ENCODE measurements at regions not wholly inside any gene's neighbourhood (a gene's known extent, or its start where the extent isn't known, plus 50 kb on each side); places are given as distances from the start of the nearest gene placed in this dataset.

DNA sequence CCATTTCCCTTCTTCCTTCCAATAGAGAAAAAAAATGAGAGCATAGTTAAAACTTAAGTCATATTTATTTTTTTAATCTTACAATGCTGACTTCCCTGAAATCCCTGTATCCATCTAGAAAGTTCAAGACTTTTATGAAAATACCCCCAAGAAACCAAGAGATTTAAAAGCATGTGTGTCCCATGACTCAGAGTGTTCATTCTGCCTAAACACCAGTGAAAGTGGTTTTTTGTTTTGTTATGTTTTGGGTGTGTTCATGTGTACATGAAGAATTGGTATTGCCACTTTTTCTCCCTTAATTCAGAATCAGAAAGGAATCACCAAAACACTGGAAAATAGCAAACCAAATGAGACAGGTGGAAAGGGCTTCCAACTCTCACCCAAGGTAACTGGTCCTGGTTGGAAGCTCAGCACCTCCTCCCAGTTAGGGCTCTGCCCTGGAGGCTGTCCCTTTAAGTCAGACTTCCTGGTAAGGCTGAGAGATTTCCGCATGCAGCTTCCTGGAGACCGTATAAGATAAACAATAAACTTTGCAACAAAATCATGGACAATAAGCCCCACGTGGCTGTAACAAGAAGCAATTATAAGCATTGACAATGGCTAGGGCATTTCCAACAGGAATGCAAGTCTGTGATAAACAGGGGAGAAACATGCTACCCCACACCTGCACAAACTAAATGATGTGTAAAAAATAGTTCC lies 121.9 kb upstream of the ARHGEF3 start:
- DNase-seq: no peak

DNA sequence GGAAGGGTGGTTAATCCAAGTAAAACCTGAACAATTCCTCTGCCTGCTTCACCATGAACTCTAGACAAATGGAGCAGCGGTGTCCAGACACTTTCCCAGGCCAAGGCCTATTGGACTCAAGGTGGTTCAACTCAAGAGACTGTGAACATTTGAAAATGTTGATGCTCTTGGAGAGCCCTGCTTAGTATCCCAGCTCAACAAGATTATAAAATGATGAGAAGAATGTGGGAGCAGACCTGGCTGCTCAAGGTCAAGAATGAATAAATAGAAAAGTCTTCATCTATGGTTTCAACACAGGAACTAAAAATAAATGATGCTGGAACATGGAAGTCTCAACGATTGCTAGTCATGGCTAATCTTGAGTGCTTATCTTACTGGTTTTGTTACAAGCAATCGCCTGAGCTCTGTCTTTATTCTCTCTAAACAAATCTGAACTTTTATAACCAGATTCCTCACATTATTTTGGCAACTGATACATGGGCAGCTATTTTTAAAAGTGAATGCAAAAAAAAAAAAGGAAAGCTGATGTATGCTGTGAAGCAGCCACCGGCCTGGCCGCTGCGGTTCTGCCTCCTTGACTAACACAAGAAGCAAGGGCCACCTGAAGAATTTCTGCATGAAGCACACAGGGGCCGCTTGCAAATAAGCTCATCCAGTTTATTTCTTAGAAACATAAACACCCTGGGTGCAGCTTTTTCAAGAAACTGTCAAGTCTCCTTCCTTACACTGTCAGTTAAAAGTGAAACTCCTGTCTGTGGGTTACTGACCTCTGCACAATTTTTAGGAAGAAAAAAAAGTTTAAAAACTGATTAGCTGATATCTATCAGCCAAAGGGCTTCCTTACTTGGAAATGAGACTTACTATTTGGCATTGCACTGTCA lies 120.1 kb upstream of the ARHGEF3 start:
- DNase-seq: no peak

DNA sequence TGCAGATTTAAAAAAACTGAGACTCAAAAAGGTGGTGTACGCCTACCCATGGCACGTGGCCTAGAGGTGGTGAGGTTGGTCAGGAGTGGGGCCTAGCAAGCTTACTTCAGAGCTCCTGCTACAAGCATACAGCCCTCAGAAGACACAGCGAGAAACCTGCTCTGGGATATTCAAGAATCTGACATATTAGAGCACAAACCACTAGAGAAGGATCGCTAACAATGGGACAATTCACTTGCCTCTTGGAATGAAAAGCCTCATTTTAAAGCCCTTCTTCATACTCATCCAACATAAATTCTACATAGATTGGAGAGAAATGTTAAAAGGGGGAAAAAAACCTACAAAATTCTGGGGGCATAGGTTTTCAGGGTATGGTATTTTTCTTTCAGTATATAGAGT lies 118.0 kb upstream of the ARHGEF3 start:
- DNase-seq: no peak

DNA sequence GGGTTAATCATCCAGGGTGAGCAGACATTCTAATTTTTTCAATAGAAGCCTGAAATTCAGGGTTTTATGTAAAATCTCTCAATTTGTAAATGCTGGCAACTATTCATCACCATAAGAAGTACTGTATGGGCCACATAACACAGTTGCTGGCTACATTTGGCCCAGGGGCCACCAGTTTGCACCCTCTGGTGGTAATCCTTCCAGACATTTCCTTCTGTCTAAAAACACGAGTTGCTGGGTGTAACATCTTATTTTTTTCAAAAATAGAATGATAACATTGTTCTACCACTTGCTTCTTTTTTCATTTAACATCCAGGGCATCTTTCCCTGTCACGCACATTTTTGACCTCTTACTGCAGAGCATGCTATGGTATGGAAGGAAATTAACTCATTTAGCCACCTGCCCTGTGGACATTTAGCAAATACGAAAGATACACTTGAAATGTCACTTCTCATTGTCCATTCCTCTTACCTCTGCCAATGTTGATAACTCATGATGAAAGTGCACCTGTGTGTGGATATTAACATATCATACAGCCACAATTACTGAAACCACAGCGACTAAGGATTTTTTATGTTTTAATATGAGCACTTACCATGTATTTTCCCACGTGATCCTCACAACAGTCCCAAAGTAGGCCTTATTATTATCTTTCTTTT lies 117.5 kb upstream of the ARHGEF3 start:
- DNase-seq: no peak

DNA sequence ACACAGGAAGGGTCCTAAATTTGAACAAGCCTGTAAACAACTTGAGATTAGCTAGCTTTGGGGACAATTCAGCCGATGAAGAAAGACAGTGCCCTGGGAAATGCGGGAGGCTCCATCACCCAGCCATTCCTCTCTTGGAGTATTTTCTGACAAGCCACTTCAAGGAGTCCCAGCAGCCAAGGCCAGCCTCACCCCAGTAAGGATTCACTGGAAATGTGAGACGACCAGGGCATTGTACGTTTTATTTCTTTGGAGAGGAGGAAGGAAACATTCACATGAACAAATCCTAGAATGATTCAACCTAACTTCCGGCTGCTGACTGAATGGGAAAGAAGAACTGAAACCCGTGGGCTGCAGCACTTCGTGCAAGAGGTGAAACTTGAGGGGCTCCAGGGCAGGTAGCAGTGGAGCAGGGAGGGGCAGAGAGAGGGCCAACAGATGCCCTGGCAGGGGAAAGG lies 116.4 kb upstream of the ARHGEF3 start:
- DNase-seq: no peak

DNA sequence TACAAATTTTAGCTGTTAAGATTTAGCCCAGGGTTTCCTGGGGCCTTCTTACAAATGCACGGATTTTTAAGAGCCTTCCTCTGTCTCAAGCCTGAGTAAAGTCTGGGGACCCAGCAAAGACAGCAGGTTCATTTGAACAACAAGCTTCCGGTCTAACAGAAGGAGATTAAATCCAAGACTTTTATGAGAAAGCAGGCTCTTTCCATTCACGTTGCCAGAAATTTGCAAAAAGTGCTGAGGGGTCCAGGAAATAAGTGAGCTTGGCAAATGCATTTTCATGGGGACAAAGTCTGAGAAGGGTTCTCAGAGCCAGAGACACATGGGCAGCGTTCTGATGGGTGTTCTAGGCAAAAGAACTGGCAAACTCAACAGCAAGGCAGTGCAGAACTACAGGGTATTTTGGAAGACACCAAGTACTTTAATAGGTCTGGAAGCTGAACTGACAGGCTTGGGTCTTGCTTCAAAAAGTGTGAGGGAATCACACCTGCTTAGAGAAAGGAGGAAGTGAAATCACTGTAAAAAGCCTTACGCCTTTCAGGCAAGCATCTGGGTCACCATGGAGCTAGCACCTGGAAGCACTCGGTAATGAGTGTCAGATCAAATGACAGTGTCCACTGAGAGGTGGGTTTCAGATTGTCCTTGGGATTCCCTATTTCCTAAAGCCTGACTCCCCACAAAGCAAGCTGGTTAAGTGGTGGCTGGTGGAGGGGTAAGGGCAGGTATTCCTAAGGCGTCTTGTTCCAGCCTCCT lies 115.8 kb upstream of the ARHGEF3 start:
- no peak for DNase-seq

DNA sequence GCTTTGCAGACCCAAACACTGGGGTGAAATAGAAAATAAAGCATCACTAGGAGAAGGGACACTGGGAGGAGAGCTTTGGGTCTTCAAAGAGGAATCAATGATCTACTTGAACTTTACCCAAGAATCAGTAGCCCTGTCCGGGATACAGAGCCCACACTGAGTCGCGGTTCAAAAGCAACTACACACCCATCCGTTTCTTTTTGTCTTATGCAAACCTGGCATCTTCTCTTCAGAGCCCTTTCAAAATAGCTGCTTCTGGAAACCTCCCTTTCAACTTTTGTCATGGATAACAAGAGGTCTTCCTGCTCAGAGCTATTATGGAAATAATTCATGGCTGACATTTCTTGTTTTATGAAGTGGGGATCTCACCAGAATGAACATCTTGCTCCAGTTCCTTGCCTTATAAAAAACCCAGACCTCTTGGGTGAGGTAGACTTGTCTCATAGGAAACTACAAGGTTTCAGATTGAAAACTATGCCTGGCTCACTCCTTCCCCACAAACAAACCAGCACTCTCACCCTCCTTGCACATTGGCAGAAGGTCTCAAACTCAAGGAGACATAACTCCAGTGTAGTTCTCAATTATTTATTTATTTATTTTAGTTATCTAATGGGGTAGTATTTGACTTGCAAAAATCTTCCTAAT lies 115.1 kb upstream of the ARHGEF3 start:
- DNase-seq: no peak

DNA sequence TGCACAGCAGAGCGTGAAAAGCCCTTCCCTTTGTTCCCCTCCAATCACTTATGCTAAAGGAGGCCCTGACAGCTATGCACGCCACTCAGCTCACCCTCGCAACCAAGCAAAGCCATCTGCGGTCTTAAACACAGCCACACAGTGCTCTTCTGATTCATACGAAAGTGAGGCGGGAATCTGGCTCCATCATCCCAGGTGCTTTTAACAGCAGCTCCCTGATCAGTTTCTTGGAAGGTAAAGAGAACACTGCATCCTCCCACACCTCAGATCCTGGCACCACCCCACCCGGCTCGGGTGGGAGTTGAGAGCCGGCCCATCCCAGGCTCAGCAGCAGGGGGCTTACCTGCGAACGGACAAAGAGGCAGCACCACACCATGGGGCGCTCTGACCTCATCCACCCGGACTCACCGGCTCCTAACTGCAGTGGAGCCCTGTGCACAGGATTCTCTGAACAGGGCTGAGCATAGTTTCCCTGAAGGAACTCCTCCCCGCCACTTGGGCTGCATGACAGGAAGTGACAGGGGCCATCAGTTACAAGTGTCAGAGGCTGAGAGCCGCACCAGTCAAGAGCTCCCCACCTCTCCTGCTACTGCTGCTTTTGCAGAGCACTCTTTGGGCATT lies 114.3 kb upstream of the ARHGEF3 start:
- DNase-seq: peak; percentile 78

DNA sequence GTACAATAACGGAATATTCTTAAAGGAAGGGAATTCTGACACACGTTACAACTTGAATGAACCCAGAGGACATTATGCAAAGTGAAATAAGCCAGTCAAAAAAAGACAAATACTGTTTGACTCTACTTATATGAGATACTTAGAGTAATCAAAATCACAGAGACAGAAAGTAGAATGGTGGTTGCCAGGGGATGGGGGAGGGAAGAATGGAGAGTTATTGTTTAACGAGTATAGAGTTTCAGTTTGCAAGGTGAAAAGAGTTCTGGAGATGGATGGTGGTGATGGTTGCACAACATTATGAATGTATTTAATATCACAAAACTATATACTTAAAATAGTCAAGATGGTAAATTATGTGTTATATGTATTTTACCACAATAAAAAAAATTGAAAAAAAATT lies 112.9 kb upstream of the ARHGEF3 start:
- no peak for DNase-seq

DNA sequence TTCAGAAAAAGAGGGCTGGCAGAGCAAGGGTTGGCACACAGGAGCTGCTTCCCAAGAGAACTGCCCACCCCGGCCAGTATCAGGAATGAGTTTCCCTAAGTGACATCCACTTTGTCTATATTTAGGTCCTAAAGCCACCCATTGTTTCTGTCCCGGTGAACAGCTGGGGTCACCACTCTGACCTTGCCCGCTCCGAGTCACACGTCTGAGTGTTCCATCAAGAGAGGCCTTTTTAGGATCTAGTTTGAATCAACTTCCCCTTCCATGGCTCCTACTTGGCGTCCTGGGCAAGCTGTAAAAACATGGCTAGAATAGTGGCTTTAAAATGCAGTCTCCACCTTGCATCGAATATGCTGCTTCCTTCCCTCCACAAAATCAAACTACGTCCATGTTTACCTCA lies 109.6 kb upstream of the ARHGEF3 start:
- DNase-seq: no peak

DNA sequence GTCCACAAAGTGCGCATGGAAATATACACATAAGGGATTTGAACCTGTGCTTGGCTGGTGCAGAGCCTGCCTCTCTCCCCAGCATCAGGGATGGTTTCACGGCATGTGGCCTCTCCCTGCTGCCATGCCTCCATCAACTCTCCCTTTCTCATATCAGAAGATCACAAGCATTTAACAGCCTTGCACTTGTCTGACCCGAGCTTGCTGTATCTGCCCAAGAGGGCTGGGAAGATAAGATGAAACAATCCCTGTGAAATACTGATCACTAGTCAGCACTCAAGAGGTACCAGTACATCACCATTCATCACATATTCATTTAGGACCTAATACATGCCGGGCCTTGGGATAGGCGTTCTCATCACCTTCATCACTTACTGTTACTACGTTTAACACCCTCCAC lies 107.6 kb upstream of the ARHGEF3 start:
- no peak for DNase-seq

DNA sequence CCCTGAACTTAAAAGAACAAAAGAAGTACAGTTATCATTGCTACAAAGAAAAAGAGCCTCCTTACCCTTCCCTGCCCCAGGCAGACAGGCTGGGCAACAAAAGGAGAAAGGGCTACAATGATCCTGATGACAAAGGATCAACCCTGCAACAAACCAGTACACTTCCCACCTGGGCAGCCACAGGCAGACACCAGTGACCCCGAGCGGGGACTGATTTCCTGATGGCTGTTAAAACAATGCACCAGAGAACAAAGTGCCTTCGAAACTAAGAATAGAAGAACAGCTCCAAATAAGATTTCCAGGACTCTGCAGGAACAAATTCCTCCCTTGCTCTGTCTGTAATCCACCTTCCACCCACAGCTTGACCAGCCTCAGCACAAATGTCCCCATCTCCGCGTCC lies 106.3 kb upstream of the ARHGEF3 start:
- no peak for DNase-seq

DNA sequence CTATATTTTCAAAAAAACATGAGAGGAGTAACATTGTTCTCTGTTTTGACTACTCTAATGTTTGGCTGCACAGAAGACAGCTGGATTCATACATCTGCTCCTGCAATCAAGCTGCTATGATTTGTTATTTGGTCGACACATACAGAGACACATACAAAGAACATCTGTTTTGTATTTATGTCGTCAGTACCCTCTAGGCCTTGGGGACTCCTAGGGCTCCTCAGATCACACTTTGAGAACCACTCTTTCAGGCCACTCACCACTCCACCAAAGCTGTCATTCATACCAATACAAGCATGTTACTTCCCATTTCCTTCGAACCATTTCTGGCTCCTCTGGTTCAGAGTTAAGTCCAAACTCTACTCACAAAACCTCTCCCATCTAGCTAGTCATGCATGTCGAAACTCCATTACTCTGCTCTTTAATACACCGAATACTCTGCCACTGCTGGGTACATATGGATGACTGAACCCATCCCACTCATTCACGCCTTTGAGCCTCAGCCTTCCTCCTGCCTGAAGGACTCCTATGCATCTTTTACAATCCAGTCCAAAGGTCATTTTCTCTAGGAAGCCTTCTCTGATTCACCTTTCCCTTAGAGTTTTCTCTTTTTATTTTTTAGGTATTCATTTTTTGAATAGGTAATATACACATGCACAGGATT lies 102.9 kb upstream of the ARHGEF3 start:
- DNase-seq: no peak

DNA sequence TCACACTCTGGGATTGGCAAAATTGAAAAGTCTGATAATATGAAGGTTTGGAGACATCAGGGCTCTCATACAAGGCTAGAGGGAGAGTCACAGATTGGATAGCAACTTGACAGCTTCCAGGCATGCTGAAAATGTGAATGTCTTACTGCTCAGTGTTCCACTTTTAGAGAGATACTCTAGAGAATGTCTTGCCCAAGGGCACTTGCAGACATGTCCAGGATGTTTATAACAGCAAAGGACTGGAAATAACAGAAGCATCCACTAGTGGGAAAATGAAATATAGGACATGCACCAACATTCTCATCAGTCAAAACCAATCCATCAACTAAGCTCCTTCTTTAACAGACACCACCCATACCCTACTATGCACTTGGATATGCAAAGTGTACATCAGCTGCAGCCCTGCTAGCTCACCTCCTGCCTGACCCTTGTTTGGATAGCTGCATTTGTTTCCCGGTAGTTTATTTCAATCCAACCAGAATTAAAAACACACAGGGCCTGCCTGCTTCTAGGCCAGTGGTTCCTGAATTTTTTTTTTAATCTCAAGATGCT lies 101.6 kb upstream of the ARHGEF3 start:
- no peak for DNase-seq

DNA sequence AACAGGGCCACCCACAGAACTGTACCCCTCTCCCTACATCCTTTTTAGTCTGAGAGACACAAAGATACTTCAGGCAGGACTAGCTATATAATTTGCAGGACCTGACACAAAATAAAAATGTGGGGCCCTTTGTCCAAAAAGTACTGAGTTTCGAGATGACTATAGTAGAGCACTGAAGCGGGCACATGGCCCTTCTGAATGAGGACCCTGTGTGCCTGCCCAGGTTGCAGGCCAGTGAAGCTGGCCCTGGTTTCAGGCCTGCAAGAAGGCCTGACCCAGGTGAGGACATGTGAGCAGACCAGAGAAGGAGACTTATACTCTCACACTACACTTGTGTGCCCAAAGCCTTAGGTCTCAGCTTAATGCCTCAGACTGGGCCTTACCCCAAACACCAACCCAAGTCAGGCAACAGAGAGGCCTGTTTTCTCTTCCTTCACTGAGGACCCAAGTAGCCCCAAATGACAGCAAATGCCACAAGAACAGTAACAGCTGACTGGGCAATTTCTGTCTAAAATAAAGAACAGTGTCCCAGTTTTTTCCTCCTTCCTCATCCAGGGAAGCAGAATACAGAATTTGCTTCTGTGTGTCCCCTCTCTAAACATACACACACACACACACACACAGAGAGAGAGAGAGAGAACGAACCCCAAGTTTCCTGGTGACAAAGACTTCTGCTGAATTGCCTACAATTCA lies 100.9 kb upstream of the ARHGEF3 start:
- no peak for DNase-seq

DNA sequence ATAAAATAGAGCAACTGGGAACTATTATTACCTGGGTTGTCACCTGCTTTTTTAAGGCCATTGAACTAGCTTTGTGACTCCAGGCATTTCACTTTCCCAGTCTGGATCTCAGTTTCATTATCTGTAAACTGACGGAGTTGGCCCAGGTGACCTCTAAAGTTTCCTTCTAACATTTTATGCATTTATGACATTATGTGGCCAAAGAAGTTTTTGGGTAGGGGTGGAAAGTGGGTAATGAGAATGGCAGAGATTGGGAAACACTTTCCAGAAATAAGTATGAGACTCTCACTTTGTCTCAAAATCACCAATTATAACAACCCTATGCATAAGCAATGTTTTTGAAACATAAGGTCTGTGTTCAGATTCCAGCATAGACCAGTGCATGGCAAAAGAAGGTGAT lies 99.1 kb upstream of the ARHGEF3 start:
- no peak for DNase-seq

DNA sequence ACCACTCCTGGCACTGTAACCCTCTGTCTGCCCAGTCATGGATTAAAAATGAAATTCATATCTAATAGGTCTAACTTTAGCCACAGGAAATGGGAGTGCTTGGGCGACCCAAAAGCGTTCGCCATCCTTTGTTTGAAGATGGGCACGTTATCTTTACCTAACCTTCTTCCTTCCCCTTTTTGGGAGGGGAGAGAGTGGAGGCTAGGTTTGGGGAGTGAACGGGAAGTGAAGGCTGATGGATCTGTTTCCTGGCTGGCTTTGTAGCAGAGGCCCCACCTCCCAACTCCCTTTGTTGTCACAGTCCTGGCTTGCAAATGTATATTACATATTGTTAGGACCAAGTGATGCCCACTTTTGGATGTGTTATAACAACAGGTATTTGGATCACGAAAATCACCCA lies 98.1 kb upstream of the ARHGEF3 start:
- DNase-seq: peak; percentile 57

DNA sequence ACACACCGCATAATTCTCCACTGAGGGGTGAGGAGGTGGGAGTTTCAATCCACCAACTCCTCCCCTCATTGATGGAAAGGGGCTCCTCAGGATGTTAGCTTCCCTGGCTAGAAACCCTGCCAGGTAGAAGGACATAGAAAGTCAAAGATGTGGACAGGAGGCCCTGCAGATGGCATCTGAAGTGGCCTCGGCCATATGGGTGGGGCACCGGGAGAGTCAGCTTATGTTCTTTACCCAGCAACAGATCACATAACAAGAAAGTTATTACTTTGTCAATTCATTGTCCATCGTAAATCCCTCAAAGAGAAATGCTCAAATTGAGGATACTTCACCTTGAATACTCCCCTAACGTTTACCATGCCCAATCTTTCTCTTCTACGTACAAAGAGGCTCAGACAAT lies 97.3 kb upstream of the ARHGEF3 start:
- DNase-seq: no peak

DNA sequence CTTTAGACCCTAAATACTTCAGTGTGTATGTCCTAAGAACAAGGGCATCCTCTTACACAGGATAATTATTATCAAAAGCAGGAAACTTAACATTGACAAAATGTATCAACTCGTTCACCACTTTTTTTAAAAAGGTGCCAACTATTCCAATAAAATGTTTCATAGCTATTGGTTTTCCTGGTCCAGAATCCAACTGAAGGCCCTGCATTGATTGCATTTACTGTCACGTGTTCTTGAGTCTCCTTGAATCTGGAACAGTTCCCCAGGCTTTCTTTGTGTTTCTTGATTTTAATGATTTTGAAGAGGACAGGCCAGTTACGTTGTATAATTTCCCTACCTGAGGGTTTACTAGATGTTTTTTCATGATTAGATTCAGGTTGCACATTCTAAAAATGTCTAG lies 94.6 kb upstream of the ARHGEF3 start:
- DNase-seq: no peak

DNA sequence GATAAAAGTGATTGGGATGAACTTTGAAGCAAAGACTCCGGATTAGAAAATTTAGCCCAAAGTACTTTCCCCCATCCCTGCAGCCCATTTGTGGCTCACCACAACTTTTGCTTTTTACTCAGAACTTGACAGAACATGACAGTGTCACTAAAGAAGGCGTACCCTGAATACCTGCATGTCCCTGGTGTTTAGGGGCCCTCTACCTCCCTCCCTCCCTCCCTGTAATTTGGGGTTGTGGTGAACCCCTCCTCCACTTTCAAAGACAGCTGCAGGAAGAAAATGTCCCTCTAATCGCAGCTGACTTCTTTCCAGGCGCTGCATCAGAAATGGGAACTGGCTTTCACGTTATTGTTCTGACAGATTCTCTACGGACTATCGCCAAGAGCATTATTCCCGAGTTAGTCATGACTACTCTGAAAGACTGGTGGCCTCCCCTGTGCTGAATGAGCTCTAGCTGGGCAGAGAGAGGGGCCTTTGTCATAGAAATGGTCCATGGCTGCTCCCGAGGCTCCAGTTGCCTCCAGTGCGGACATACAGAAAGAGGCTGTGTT lies 93.2 kb upstream of the ARHGEF3 start:
- no peak for DNase-seq

Measured in KG1 (cell line).